ENCODE measurements at regions not wholly inside any gene's neighbourhood (a gene's known extent, or its start where the extent isn't known, plus 50 kb on each side); places are given as distances from the start of the nearest gene placed in this dataset.

GRCh38 chr16:82488460-82488859, 138.3 kb upstream of the CDH13 start (continued):
- TF ChIP-seq, protein P1, sequence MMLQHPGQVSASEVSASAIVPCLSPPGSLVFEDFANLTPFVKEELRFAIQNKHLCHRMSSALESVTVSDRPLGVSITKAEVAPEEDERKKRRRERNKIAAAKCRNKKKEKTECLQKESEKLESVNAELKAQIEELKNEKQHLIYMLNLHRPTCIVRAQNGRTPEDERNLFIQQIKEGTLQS (CRISPR knock-in tag; conservative IDR thresholded peaks at IDR 0.05): no peak
- TF ChIP-seq USF1 (CRISPR knock-in tag; IDR thresholded peaks at IDR 0.05) (no peak), ZNF425 (CRISPR knock-in tag; conservative IDR thresholded peaks at IDR 0.05) (no peak), HMGA2 (CRISPR knock-in tag; IDR thresholded peaks at IDR 0.05) (no peak), E2F5 (CRISPR knock-in tag; IDR thresholded peaks at IDR 0.05) (no peak), TCF7 (CRISPR knock-in tag; IDR thresholded peaks at IDR 0.05; ENCODE audit: low read depth) (no peak), SMAD4 (CRISPR knock-in tag; IDR thresholded peaks at IDR 0.05) (no peak), FOXP1 (CRISPR knock-in tag; IDR thresholded peaks at IDR 0.05; ENCODE audit: borderline replicate concordance) (no peak), ZBTB21 (CRISPR knock-in tag; IDR thresholded peaks at IDR 0.05; ENCODE audit: borderline replicate concordance) (no peak), E2F1 (CRISPR knock-in tag; IDR thresholded peaks at IDR 0.05) (no peak), TP53 (CRISPR knock-in tag; IDR thresholded peaks at IDR 0.05) (no peak)
- TF ChIP-seq, protein P2, sequence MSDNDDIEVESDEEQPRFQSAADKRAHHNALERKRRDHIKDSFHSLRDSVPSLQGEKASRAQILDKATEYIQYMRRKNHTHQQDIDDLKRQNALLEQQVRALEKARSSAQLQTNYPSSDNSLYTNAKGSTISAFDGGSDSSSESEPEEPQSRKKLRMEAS (CRISPR knock-in tag; IDR thresholded peaks at IDR 0.05): no peak

GRCh38 chr16:82481455-82481854, 145.3 kb upstream of the CDH13 start:
- POLR2A ChIA-PET: no interaction called here
- no peak overlapping the region for H3K4me3 Mint-ChIP-seq
- no peaks in the 10 kb centered on the region for H3K4me1 Mint-ChIP-seq
- ATAC-seq (no peak), DNase-seq (ENCODE audit: low spot score) (no peak)
- CTCF ChIA-PET: interaction anchor here (1.7 kb wide), 1 partner anchor 25 kb away, joined by 10 read pairs; no protein-coding TSS in a partner anchor
- no peak overlapping the region for H3K27ac Mint-ChIP-seq
- no peaks in the 10 kb centered on the region for H3K36me3 Mint-ChIP-seq
- no peak for TF ChIP-seq MLX (CRISPR knock-in tag; IDR thresholded peaks at IDR 0.05)
- TF ChIP-seq, protein P3, sequence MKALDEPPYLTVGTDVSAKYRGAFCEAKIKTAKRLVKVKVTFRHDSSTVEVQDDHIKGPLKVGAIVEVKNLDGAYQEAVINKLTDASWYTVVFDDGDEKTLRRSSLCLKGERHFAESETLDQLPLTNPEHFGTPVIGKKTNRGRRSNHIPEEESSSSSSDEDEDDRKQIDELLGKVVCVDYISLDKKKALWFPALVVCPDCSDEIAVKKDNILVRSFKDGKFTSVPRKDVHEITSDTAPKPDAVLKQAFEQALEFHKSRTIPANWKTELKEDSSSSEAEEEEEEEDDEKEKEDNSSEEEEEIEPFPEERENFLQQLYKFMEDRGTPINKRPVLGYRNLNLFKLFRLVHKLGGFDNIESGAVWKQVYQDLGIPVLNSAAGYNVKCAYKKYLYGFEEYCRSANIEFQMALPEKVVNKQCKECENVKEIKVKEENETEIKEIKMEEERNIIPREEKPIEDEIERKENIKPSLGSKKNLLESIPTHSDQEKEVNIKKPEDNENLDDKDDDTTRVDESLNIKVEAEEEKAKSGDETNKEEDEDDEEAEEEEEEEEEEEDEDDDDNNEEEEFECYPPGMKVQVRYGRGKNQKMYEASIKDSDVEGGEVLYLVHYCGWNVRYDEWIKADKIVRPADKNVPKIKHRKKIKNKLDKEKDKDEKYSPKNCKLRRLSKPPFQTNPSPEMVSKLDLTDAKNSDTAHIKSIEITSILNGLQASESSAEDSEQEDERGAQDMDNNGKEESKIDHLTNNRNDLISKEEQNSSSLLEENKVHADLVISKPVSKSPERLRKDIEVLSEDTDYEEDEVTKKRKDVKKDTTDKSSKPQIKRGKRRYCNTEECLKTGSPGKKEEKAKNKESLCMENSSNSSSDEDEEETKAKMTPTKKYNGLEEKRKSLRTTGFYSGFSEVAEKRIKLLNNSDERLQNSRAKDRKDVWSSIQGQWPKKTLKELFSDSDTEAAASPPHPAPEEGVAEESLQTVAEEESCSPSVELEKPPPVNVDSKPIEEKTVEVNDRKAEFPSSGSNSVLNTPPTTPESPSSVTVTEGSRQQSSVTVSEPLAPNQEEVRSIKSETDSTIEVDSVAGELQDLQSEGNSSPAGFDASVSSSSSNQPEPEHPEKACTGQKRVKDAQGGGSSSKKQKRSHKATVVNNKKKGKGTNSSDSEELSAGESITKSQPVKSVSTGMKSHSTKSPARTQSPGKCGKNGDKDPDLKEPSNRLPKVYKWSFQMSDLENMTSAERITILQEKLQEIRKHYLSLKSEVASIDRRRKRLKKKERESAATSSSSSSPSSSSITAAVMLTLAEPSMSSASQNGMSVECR (CRISPR knock-in tag; IDR thresholded peaks at IDR 0.05; ENCODE audit: borderline replicate concordance): no peak
- no peak for TF ChIP-seq GRHL2 (CRISPR knock-in tag; IDR thresholded peaks at IDR 0.05; ENCODE audit: insufficient replicate concordance, severe bottlenecking)
- TF ChIP-seq, protein P4, sequence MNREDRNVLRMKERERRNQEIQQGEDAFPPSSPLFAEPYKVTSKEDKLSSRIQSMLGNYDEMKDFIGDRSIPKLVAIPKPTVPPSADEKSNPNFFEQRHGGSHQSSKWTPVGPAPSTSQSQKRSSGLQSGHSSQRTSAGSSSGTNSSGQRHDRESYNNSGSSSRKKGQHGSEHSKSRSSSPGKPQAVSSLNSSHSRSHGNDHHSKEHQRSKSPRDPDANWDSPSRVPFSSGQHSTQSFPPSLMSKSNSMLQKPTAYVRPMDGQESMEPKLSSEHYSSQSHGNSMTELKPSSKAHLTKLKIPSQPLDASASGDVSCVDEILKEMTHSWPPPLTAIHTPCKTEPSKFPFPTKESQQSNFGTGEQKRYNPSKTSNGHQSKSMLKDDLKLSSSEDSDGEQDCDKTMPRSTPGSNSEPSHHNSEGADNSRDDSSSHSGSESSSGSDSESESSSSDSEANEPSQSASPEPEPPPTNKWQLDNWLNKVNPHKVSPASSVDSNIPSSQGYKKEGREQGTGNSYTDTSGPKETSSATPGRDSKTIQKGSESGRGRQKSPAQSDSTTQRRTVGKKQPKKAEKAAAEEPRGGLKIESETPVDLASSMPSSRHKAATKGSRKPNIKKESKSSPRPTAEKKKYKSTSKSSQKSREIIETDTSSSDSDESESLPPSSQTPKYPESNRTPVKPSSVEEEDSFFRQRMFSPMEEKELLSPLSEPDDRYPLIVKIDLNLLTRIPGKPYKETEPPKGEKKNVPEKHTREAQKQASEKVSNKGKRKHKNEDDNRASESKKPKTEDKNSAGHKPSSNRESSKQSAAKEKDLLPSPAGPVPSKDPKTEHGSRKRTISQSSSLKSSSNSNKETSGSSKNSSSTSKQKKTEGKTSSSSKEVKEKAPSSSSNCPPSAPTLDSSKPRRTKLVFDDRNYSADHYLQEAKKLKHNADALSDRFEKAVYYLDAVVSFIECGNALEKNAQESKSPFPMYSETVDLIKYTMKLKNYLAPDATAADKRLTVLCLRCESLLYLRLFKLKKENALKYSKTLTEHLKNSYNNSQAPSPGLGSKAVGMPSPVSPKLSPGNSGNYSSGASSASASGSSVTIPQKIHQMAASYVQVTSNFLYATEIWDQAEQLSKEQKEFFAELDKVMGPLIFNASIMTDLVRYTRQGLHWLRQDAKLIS (CRISPR knock-in tag; IDR thresholded peaks at IDR 0.05; ENCODE audit: borderline replicate concordance): no peak
- no peak for TF ChIP-seq TEAD1 (CRISPR knock-in tag; IDR thresholded peaks at IDR 0.05)
- TF ChIP-seq JAZF1 (CRISPR knock-in tag; IDR thresholded peaks at IDR 0.05): no peak
- no peak for TF ChIP-seq FOXP1 (CRISPR knock-in tag; IDR thresholded peaks at IDR 0.05; ENCODE audit: borderline replicate concordance)
- H3K27me3 Mint-ChIP-seq (ENCODE audit: low read depth): no peaks in the 10 kb centered on the region
- H3K9me3 Mint-ChIP-seq: no peaks in the 10 kb centered on the region; the same call in 1 of the 2 replicates
